HG02884 (cell line): ENCODE measurements at regions not wholly inside any gene's neighbourhood (a gene's known extent, or its start where the extent isn't known, plus 50 kb on each side); places are given as distances from the start of the nearest gene placed in this dataset.

Experiments used
- ATAC-seq: cut with Tn5 transposase; IDR thresholded peaks from one replicate; pipeline ENCODE4 v1.9.1; 2021; ENCODE audit warnings: mild to moderate bottlenecking, moderate library complexity; ENCODE audit not compliant: unreplicated experiment

- no peak for ATAC-seq
Observed at GRCh38 chr20:50242548-50242862, 51.9 kb downstream of the CEBPB start.

GRCh38 chr20:50242863-50243609, 52.4 kb downstream of the CEBPB start:
- no peak for ATAC-seq

GRCh38 chr20:50243610-50244351, 53.2 kb downstream of the CEBPB start:
- ATAC-seq, result no peak

GRCh38 chr20:50244352-50245149, 53.9 kb downstream of the CEBPB start:
- ATAC-seq, result no peak

- no peak for ATAC-seq
Observed at GRCh38 chr20:50245498-50246366, 55.1 kb downstream of the CEBPB start.

GRCh38 chr20:50246367-50247195, 56.0 kb downstream of the CEBPB start:
- no peak for ATAC-seq

GRCh38 chr20:50247196-50248094, 56.8 kb downstream of the CEBPB start:
- no peak for ATAC-seq

GRCh38 chr20:50248104-50248641, 57.5 kb downstream of the CEBPB start:
- ATAC-seq, result no peak

- no peak for ATAC-seq
Observed at GRCh38 chr20:50249447-50250388, 59.1 kb downstream of the CEBPB start.

GRCh38 chr20:50250679-50251382, 60.2 kb downstream of the CEBPB start:
- no peak for ATAC-seq

GRCh38 chr20:50251383-50251748, 60.7 kb downstream of the CEBPB start:
- ATAC-seq, result no peak

- ATAC-seq, result no peak
Observed at GRCh38 chr20:50251992-50252511, 61.4 kb downstream of the CEBPB start.

- ATAC-seq, result no peak
Observed at GRCh38 chr20:50252701-50253100, 62.1 kb downstream of the CEBPB start.

- ATAC-seq, result no peak
Observed at GRCh38 chr20:50253101-50253500, 62.5 kb downstream of the CEBPB start.

GRCh38 chr20:50254466-50255079, 63.9 kb downstream of the CEBPB start:
- no peak for ATAC-seq

GRCh38 chr20:50256577-50256976, 65.9 kb downstream of the CEBPB start:
- ATAC-seq, result no peak
